Vagina (tissue), 2 donors: ENCODE measurements at regions not wholly inside any gene's neighbourhood (a gene's known extent, or its start where the extent isn't known, plus 50 kb on each side); places are given as distances from the start of the nearest gene placed in this dataset.
"Not testable (repeated sequence)": the region's sequence is repeated elsewhere in the genome, so short reads cannot be mapped to it uniquely, and the experiment has no call there.

Experiments
- DNase-seq, 2 donors: peaks; one replicate each; pipeline ENCODE4 v3.0.0-alpha.2; 2017; ENCODE audit errors: extremely low spot score in 2 of 2
- H3K27ac ChIP-seq: fragments of 200-600 bp; sonication (generic); one replicate; pipeline ENCODE4 v1.5.1; 2019
- H3K27me3 ChIP-seq: fragments of 200-600 bp; sonication (generic); one replicate; pipeline ENCODE4 v1.5.1; 2019
- H3K36me3 ChIP-seq, 2 donors: fragments of 200-600 bp; sonication (generic); one replicate each; pipeline ENCODE4 v1.5.1; 2017 to 2019
- H3K4me1 ChIP-seq: fragments of 200-600 bp; sonication (generic); one replicate; pipeline ENCODE4 v1.5.1; 2019
- H3K4me3 ChIP-seq, 2 donors: fragments of 200-600 bp; sonication (generic); 1 replicate in 1 of 2; 2 replicates in 1 of 2; pipeline ENCODE4 v1.5.1; 2016 to 2019
- H3K9me3 ChIP-seq: fragments of 200-600 bp; sonication (generic); one replicate; pipeline ENCODE4 v1.5.1; 2019
- POLR2A ChIP-seq, 2 donors: fragments of 450-650 bp; IDR thresholded peaks; one replicate each; pipeline ENCODE4 v1.6.1; 2017; ENCODE audit warnings: antibody characterized with exemption in 2 of 2, mild to moderate bottlenecking in 2 of 2, moderate library complexity in 2 of 2
- POLR2AphosphoS5 ChIP-seq, 2 donors: sonication (generic); formaldehyde crosslinking; IDR thresholded peaks; one replicate each; pipeline ENCODE4 v1.9.0; 2017; ENCODE audit warnings: antibody characterized with exemption in 2 of 2, mild to moderate bottlenecking in 2 of 2, low read depth in 1 of 2; ENCODE audit not compliant: insufficient read depth in 1 of 2
- intact Hi-C: fragments of 100-400 bp; cut with DNase I; formaldehyde crosslinking; loops from one replicate; pipeline ENCODE4 v1.15.1; 2023
- TF ChIP-seq, protein P1 (sequence below), 3 experiments: fragments of 450-650 bp in 2 of 3; fragments of 200-600 bp in 1 of 3; sonication (generic) in 1 of 3; IDR thresholded peaks; one replicate each; pipeline ENCODE4 v1.5.1; 2017 to 2019; ENCODE audit warnings: antibody characterized with exemption in 3 of 3, mild to moderate bottlenecking in 2 of 3, moderate library complexity in 2 of 3

DNA sequence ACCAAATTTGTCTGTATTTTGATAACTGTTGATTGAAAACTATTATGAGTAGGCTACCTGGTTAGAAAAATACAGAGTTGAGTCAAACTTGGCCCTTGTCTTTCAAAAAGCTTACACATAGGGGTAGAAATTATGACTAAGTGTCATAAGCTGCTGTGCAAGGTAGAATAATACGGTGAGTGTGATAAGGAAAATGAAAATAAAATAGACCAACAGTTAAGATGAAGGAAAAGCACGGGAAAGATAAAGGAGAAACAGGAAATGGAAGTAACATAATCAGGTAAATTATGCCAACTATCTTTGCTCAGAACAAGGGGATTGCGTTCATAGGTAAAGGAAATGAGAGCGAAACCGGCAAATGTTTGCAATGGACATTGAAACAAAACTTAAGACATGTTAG is 302.5 kb downstream of the PCDH7 start:
- DNase-seq: no peak
- Histone ChIP-seq H3K4me3 (no peak overlapping the region), H3K36me3 (no peaks in the 10 kb centered on the region), H3K4me1 (no peaks in the 10 kb centered on the region), H3K9me3 (no peaks in the 10 kb centered on the region), H3K27ac (no peak overlapping the region), H3K27me3 (no peaks in the 10 kb centered on the region)
- TF ChIP-seq POLR2A (IDR thresholded peaks at IDR 0.05) (no peak), POLR2AphosphoS5 (IDR thresholded peaks at IDR 0.05; ENCODE audit: insufficient read depth in 1 of 2, low read depth in 1 of 2) (no peak)
- TF ChIP-seq, protein P1, sequence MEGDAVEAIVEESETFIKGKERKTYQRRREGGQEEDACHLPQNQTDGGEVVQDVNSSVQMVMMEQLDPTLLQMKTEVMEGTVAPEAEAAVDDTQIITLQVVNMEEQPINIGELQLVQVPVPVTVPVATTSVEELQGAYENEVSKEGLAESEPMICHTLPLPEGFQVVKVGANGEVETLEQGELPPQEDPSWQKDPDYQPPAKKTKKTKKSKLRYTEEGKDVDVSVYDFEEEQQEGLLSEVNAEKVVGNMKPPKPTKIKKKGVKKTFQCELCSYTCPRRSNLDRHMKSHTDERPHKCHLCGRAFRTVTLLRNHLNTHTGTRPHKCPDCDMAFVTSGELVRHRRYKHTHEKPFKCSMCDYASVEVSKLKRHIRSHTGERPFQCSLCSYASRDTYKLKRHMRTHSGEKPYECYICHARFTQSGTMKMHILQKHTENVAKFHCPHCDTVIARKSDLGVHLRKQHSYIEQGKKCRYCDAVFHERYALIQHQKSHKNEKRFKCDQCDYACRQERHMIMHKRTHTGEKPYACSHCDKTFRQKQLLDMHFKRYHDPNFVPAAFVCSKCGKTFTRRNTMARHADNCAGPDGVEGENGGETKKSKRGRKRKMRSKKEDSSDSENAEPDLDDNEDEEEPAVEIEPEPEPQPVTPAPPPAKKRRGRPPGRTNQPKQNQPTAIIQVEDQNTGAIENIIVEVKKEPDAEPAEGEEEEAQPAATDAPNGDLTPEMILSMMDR (IDR thresholded peaks at IDR 0.05): no peak
- intact Hi-C loops: no loop called here

DNA sequence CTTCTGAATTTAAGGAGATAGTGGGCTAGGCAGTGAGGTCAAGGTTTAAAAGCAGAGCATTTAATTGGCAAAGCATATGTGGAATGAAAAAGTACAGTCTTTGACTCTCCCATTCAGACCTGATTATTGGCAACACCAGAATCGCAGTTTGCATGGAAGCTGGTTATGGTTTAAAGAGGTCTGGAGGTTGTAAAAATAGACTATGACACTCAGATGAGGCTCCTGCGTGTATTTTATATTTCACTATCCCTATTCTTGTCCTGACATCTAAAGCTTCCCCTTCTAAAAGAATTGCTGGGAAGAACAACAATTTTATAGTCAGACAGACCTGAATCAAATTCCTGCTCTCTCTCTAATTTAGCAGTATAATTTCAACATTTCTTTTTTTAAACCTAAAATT is 302.9 kb downstream of the PCDH7 start:
- Histone ChIP-seq H3K4me3 (no peak overlapping the region), H3K27ac (no peak overlapping the region), H3K4me1 (no peaks in the 10 kb centered on the region), H3K27me3 (no peaks in the 10 kb centered on the region), H3K9me3 (no peaks in the 10 kb centered on the region), H3K36me3 (no peaks in the 10 kb centered on the region)
- DNase-seq: no peak
- TF ChIP-seq POLR2AphosphoS5 (IDR thresholded peaks at IDR 0.05; ENCODE audit: insufficient read depth in 1 of 2, low read depth in 1 of 2) (no peak), POLR2A (IDR thresholded peaks at IDR 0.05) (no peak)
- TF ChIP-seq, protein P1 (IDR thresholded peaks at IDR 0.05): no peak
- intact Hi-C loops: no loop called here

DNA sequence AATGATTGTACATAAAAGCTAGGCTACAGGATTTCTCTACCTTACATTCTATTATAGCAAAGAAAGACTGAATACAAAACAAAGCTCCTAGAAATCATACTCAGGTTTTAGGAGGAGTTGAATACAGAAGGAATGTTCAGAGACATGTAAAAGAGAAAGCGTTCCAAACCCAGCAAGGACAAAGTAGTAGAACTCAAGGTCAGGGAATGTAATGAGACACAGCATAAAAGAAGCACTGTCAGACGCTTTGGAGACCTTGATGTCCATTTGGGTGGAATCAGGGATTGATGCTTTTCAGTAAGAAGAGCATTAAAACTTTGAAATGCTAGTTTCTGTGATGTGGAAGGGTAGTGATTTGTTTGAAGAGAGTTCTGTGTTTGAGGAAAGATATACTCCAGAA is 303.6 kb downstream of the PCDH7 start:
- no peak for DNase-seq
- no peaks in the 10 kb centered on the region for H3K4me1 ChIP-seq
- H3K4me3 ChIP-seq: no peak overlapping the region
- no peaks in the 10 kb centered on the region for H3K9me3 ChIP-seq
- TF ChIP-seq POLR2A (IDR thresholded peaks at IDR 0.05) (no peak), POLR2AphosphoS5 (IDR thresholded peaks at IDR 0.05; ENCODE audit: insufficient read depth in 1 of 2, low read depth in 1 of 2) (no peak)
- TF ChIP-seq, protein P1 (IDR thresholded peaks at IDR 0.05): no peak
- no peaks in the 10 kb centered on the region for H3K36me3 ChIP-seq
- intact Hi-C loops: no loop called here
- H3K27me3 ChIP-seq: no peaks in the 10 kb centered on the region
- H3K27ac ChIP-seq: no peak overlapping the region

DNA sequence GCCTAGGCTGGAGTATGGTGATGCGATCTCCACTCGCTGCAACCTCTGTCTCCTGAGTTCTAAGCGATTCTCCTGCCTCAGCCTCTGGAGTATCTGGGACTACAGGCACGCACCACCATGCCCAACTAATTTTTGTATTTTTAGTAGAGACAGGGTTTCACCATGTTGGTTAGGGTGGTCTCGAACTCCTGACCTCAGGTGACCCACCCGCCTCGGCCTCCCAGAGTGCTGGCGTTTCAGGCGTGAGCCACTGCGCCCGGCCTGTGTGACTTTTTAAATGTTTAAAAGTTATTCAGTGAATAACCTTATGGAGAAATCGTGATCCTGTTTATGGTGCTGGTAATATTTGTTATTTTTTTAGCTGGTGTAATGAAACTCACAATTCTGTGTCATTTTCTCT is 304.6 kb downstream of the PCDH7 start:
- H3K9me3 ChIP-seq, H3K36me3 ChIP-seq, DNase-seq, intact Hi-C loops, H3K27me3 ChIP-seq, H3K4me1 ChIP-seq, H3K27ac ChIP-seq, H3K4me3 ChIP-seq: not testable (repeated sequence)

DNA sequence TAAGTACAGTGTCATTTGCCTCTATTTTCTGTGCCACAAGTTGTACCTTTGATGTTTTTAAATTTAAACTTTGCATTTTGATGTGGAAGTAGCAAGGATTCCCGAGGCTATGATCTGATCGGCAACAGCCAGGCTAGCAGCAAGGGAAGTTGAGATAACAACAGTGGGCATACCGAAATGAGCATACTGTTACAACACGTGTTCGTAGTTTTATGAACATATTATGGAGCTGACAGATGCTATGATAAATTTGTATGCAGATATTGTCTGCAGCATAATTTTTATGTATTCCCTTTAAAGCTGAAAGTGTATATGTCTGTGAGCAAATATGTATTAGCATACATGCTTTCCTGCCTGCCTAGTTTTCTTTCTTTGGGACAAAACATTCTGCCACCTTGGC is 306.1 kb downstream of the PCDH7 start:
- no peak overlapping the region for H3K27ac ChIP-seq
- H3K36me3 ChIP-seq: no peaks in the 10 kb centered on the region
- DNase-seq: no peak
- no peaks in the 10 kb centered on the region for H3K9me3 ChIP-seq
- no peaks in the 10 kb centered on the region for H3K27me3 ChIP-seq
- TF ChIP-seq, protein P1 (IDR thresholded peaks at IDR 0.05): no peak
- TF ChIP-seq POLR2A (IDR thresholded peaks at IDR 0.05) (no peak), POLR2AphosphoS5 (IDR thresholded peaks at IDR 0.05; ENCODE audit: insufficient read depth in 1 of 2, low read depth in 1 of 2) (no peak)
- H3K4me3 ChIP-seq: no peak overlapping the region
- no peaks in the 10 kb centered on the region for H3K4me1 ChIP-seq
- intact Hi-C loops: no loop called here

DNA sequence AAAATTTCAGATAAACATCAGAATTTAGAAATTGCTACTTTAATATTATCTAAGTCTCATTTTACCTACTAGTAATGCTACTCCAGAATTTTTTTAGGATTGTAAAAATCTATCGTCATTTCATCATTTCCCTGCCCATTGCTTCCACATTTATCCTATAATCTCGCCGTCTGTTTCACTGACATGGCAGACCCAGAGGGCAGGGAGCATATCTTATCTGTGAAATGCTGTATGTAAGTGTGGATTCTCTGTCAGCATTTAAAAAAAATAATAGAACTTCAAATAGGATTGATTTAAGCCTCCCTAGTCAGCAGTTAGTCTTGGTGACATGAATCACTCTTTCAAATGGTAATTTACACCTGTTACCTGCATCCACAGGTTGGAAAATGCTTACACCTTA is 314.4 kb downstream of the PCDH7 start:
- Histone ChIP-seq H3K4me3 (no peak overlapping the region), H3K4me1 (no peaks in the 10 kb centered on the region), H3K36me3 (no peaks in the 10 kb centered on the region), H3K27ac (no peak overlapping the region), H3K9me3 (no peaks in the 10 kb centered on the region), H3K27me3 (no peaks in the 10 kb centered on the region)
- TF ChIP-seq POLR2AphosphoS5 (IDR thresholded peaks at IDR 0.05; ENCODE audit: insufficient read depth in 1 of 2, low read depth in 1 of 2): no peak
- TF ChIP-seq POLR2A (IDR thresholded peaks at IDR 0.05): no peak
- TF ChIP-seq, protein P1 (IDR thresholded peaks at IDR 0.05): no peak
- intact Hi-C loops: no loop called here
- DNase-seq: no peak
